HG02884 (cell line): ENCODE measurements at regions not wholly inside any gene's neighbourhood (a gene's known extent, or its start where the extent isn't known, plus 50 kb on each side); places are given as distances from the start of the nearest gene placed in this dataset.
"Not testable (repeated sequence)": the region's sequence is repeated elsewhere in the genome, so short reads cannot be mapped to it uniquely, and the experiment has no call there.

ENCODE experiments used
- ATAC-seq: cut with Tn5 transposase; IDR thresholded peaks from one replicate; pipeline ENCODE4 v1.9.1; 2021; ENCODE audit warnings: mild to moderate bottlenecking, moderate library complexity; ENCODE audit not compliant: unreplicated experiment

DNA sequence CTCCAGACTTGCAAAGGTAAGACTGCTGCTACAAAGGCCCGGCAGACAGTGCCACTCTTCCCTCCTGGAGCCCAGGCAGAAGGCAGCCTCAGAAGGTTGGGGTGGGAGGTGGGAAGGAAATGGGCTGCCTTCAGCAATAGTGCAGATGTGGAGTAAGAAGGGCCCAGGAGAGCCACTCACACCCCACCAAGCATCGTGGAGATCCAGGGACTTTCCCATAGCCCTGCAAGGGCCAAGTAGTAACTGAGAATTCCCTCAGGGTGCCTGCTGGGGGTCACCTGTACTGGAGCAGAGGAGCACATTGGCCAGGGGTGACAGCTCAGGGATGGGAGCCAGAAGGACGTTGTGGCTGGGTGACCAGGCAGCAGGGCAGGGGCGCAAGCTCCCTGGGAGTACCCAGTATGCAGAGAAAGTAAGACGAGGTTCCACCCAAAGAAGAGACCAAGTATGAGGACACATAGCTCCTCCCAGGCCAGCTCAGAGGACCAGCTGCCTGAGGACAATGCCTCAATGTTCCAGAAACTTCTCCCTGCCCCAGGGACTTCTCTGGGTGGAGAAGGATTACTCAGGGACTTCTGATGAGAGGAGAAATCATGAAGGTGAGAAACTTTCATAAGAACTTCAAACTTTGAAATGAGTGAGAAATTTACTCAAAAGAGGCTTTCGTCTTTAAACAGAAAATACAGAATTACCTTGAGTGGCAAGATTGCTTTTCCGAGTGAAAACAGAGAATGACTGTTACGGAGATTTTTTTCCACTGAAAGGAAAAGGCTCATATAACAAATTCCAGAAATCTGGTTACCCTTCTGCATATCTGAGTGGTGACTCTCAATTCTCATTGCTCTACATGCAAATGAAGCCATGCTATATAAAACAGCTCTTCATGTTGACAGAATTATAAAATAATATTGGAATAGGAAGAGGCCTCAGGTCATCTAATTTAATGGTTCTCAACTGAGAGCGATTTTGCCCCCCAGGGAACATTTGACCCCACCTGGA lies 87.9 kb upstream of the TRIO start:
- ATAC-seq, result no peak

DNA sequence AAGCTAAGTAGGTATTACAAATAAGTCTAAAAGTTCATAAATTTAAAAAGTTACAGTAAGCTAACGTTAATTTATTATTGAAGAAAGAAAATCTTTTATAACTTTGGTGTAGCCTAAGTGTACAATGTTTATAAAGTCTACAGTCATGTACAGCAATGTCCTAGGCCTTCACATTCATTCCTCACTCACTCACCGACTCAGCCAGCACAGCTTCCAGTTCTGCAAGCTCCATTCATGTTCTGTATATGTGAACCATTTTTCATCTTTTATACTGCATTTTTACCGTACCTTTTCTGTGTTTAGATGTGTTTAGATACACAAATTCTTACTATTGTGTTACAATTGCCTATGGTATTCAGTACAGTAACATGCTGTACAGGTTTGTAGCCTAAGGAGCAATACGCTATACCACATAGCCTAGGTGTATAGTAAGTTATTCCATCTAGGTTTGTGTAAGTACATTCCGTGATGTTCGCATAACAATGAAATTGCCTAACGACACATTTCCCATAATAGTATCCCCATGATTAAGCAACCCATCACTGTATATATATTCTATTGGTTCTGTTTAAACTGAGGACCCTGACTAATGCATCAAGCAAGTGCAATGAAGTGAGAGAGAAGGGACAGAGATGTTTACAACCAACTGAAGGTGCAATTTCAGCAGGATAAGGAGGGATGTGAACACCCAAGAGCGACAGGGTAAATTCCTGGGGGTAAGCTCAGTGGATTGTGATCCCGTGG lies 88.9 kb upstream of the TRIO start:
- no peak for ATAC-seq

DNA sequence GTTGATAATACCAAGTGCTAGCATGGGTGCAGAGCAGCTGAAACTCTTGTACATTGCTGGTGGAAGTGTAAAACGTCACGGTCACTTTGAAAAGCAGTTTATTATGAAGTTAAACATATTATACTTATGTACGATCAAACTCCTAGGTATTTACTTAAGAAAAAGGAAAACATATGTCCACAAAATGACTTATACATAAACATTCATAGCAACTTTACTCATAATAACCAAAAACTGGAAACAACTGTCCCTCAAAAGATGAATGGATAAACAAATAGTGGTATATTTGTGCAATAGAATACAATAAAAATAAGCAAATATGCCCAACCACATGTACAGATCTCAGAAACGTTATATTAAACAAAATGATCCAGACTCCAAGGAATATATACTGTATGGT lies 92.3 kb upstream of the TRIO start:
- no peak for ATAC-seq

DNA sequence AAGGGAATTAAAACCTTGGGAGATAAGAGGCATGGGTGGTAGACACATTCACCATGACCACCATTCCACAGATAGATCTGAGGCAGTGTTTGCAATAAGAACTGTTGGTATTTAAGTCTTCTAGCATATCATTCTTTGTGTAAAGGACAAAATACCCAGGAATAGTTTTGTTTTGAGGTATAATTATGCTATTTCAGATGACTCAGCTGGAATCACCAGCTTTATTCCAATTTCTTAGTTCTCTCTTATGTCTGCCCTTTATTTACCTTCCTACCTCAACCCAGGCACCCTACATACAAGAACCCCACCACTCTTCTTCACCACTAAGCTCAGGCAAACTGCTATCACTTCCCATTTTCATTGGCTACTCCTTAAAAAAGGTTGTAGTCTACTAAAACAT lies 94.7 kb upstream of the TRIO start:
- no peak for ATAC-seq

DNA sequence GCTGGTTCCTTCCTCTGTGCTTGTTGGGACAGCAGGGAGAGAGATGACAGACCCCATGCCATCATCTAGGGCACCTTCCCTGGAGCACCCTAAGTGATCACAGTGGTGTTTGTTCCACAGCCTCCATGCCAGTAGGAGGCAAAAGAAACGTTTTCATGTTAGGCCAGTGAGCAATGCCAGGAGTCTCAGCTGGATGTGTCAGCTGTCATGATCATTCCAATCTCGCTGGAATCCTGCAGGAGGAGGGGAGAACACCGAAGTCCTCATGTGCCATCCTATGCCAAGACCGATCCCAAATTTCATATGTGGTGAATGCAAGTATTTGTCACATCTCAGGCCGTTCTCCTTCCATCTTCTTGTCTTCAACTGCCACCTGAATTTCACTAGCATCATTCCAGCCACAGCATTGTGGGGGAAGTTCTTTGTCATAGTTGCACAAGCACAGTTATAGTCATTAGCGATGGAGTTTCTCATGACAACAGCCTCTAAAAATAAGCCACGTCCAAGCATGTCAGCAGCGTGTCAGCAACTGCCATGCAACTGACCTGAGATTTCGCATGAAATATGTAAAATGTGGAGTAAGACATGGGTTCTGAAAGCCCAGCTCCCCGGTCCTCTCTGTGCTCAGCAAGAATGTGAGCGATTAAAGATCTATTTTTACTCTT lies 97.2 kb upstream of the DNAH5 start:
- ATAC-seq, result no peak

DNA sequence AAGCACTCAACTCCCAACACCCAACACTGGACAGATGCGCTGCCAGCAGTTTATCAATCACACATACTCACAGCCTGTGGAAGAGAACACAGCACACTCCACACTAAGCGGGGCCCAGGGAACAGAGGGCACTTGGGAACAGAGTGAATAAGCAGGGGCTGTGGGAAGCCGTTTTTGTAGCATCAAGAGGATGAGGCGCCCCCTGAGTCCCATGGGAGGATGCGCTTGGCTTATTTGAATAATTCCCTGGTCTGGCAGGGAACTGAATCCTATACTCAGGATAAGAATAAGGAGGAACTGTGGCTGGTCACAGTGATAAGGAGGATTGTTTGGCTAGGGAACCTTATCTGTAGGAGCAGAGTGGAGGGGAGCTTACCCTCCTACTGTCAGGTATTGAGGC lies 96.1 kb upstream of the DNAH5 start:
- no peak for ATAC-seq

DNA sequence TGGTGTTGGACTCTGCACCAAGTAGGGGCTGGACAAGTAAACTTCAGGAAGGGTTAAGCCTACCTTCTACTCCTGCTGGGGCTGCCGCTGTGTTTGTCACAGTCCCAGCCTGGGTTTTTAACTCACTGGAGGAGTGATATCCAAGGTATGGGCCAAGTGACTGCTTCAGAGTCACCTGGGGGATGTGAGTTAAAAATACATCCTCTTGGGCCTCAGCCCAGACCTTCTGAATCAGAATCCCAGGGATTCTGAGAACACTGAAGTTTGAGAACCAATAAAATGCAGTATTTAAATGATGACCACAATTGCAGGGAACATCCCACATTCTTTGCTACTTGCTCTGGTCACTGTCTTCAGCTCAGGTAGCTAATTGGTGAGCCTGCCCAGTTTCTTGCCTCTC lies 95.1 kb upstream of the DNAH5 start:
- no peak for ATAC-seq

DNA sequence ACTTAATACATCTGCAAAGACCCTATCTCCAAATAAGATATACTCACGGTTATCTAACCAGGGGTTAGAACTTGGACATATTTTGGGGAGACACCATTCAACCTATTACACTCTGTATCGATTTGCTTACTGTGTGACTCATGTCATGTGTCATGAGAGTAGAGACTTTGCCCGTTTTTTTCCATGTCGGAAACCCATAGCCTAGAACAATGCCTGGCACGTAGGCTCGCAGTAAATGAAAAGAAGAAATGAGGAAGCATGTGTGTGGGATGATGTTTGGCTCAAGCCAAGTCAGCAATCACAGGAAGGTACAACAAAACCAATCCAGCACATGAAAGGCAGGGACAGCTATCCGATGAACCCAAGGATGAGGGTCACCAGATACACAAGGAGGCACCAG lies 94.6 kb upstream of the DNAH5 start:
- no peak for ATAC-seq

DNA sequence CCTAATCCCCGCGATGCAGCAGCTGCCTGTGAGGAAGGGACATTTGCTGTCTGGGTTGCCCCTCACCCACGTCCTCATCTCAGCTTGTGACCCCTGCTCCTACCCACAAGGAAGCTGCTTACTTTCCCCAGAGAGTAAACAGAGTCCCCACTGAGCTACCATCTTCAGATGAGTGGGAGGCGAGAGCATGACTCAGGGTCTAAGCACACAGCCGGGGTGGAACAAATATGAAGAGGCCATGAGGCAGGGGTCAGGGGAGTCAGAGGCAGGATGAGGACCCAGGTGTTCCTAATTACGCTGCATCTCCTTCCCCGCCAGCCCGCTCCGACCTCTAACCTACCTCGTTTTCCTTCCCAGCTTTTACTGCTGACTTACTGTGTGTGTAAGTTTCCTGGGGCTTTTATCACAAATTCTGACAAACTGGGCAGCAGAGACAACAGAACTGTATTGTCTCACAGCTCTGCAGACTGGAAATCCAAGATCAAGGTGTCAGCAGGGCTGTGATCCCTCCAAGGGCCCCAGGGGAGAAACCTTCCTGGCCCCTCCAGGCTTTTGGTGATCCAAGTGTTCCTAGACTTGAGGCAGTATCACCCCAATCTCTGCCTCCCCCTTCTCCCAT lies 94.0 kb upstream of the DNAH5 start:
- no peak for ATAC-seq

DNA sequence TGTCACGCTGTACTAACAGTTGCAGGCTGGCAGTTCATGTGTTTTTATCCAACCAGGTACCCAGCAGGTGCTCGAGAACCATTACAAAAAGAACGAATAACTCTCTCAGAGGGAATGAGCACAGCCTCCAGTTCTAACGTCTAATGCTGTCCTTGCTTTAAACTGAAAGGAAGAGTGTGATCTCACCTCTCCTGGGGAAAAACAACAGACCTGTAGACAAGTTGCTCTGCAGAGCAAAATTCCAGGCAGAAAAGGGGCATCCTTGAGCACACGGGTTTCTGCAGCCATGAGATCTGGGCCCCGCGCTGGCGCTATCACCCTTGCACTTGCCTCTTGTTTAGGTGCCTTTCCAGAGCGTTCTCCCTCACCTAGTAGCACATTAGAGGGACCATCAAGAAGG lies 92.5 kb upstream of the DNAH5 start:
- no peak for ATAC-seq

DNA sequence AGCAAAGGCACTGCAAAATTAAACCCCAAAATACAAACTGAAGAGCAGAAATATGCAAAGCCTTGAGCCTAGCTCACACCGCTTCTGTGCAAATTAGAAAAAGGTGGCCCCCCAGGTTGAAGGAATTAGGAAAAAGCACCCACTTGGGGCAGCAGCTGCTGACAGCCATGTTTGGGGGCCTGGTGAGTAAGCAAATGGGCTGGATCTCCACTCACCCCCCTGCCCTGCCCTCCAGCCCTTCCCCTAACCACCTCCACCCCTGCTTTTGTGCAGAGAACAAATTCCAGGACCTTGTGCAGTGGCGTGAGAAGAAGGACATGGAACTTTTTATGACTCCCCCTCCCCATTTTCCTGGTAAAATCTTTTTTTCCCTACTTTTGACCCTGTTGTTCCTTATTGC lies 92.0 kb upstream of the DNAH5 start:
- no peak for ATAC-seq

DNA sequence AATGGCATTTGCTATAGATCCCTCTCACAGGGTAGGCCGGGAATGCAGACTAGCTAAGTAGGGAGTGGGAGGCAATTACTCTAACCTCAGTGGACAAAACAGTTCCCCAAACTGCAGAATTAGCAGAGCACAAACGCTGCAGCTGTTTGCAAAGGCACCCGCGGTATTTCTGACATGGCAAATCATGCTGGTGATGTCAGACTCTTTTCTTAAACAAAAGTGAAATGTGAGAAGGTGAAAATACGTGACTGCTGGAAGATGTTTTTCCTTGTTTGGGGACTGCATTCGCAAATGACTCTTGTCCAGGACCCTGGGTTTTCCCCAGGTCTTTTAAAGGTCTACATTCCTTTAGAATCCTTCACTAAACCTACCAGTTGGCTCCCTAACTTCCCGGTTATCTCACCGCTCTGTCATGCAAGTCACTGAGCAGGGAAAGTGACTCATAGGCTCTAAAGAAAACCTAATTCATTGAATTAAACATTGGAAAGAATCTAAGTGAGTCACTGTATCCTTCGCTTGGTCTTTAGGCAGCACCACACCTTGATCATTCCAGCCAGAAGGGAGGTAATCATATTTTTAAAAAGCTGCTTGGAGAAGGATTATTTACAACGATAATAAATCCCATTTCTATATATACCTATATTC lies 91.5 kb upstream of the DNAH5 start:
- ATAC-seq, result no peak

DNA sequence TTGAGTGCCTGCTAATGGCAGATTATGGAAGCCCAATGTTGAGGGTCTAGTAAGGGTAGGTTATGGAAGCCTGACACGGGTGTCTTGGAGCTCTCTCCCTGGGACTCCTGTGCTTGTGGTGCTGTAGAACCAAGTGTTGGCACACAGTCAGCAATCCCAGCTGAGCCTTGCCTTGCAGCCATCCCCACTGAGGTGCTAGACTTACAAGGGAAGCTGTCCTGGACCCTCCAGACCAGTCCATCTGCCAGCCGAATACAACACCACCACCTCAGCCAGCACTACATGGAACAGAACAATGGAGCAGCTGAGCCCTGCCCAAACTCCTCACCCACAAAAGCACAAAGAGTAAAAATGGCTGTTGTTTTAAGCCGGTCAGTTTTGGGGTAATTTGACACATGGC lies 90.5 kb upstream of the DNAH5 start:
- no peak for ATAC-seq

DNA sequence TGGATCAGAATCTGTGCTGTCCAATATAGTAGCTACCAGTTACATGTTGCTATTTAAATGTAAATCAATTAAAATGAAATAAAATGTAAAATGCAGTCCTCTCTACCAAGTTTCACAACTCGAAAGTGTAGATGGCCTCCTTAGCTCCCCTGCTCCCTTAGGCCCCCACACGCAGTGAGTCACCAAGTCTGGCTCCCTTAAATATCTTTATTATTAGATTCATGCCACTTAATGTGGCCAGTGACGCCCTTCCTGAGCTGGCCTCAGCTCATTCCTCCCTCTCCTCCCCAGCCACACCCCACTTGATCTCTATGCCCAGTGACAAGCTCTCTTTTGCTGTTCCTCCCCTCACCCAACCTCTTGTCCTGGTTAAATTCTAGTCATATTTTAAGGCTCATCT lies 88.4 kb upstream of the DNAH5 start:
- ATAC-seq, result no peak

DNA sequence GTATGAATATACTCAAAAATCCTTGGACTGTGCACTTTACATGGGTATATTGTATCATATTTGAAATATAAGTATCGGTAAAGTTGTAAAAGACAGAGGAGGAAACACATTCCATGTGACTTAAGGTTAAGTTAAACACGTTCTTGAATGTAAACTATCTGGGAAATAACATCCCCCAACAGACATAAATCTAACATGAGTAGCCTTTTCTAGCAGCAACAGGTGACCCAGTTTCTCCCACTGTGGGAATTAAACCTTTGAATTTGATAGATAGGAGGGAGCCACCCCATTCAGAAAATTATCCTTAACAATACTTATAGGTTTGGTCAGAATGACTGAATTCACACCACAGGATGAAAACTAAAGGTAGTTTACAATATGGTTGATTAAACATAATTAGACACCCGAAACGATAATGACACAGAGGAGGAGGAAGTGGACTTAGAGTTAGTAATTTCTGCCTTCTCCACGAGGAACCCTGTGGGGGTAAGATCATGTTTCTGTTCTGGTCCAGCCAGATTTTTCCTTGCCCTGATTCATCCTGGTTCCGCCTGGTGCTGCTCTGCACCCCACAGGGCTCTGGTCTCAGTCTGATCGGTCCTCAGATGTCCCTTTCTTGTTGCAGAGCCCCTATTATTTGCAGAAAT lies 84.6 kb upstream of the DNAH5 start:
- ATAC-seq, result no peak

DNA sequence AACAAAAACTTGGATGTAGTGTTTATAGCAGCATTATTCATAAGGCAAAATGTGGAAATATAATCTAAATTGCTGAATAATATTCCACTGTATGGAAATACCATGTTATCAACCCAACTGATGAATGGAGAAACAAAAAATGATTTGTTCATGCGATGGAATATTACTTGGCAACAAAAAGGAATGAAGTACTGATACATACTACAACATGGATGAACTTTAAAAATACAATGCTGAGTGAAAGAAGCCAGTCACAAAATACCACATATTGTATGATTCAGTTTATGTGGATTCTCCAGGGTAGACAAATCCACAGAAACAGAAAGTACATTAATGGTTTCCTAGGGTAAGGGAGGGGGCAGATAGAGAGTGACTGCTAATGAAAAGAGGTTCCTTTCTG lies 83.7 kb upstream of the DNAH5 start:
- no peak for ATAC-seq

DNA sequence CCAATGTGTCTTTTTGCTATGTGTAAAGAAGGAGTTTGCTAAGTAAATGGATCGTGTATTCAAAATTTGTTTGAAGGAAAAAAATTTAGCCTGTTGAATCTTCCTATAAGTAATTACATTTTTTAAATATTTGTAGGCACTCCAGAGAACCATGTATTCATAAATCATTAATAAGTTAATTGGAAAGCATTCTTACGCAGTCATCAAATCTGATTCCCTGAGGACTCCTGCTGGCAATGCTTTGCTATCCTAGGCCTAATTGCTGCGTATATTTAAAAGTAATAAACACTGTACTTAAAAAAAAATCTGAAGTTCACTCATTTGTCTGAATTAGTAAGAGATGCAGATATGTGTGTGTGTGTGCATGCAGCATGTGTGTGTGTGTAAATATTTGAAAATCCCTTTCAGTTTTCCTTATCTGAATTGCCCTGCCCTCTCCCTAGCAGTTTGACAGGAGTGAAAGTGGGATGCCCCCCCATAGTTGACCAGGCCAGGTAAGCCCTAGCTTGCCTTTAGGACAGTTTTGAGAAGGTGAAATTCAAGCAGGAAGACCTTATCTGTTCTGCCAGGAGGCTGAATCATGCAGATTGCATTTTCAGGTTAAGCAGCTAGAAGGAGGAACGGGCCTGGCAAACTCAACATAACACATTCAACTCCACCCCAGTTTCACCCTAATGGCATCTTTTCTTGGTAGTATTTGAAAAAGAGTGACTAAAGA lies 81.2 kb upstream of the DNAH5 start:
- no peak for ATAC-seq

DNA sequence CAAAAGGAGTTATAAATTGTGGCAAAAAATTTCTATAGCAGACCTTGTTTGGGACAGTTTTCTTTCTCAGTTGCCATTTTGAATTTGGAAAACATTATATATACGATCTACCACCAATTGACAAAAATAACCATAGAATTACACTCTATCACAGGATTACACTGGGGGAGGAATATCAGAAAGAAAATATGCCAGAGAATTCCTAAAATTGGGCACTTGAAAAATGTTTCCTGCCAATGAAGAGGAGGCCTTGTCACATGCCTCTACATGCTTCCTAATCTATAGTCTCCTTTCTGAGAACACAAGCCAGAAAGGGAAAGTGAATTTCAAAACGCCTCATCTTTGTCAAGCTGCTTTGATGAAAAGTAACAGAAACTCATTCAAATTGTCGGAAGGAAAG lies 78.5 kb upstream of the DNAH5 start:
- no peak for ATAC-seq

DNA sequence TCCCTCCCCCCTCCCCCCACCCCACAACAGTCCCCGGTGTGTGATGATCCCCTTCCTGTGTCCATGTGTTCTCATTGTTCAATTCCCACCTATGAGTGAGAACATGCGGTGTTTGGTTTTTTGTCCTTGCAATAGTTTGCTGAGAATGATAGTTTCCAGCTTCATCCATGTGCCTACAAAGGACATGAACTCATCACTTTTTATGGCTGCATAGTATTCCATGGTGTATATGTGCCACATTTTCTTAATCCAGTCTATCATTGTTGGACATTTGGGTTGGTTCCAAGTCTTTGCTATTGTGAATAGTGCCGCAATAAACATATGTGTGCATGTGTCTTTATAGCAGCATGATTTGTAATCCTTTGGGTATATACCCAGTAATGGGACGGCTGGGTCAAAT lies 76.5 kb upstream of the DNAH5 start:
- not testable (repeated sequence) for ATAC-seq
